ENCODE measurements at regions not wholly inside any gene's neighbourhood (a gene's known extent, or its start where the extent isn't known, plus 50 kb on each side); places are given as distances from the start of the nearest gene placed in this dataset.

DNA sequence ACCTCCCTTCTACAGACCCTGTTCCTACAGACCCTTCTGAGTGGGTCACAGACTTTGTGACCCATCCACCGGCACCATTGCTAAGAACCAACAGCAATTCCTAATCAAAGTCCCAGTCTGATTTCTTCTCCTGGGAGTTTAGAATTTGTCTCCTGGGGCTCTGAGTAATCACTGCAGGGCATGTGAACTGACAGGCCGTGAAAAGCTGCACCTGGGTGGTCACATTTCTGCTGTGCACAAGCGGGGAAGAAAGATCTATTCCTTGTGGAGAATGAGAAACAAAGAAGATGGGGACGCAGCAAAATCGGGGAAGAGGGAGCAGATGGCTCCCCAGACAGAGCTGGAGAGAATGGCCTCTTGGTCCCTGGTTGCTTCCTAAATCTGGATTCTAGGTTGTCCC, 151.0 kb downstream of the ARL4C start:
- H3K4me1 Mint-ChIP-seq (ENCODE audit: low read depth), result peaks cover 19% of the 10 kb centered on the region

DNA sequence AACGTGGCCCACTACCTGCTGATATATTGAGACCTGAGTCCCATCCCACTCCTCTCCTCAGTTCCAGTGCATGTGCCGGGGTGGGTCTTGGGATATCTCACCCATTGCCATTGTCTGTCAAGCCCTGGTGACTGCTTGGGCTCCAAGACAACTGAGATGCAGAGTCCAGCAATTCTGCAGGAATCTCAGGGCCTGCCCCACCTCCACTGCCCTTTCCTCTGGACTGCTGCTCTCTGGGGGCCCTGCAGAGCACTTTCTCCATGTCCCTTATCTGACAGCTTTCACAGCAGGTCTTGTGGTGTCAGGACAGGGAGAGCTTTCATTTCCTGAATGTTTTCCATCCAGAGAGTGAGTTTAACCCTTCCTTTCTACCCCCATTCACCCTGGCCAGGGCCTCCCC, 152.9 kb downstream of the ARL4C start:
- Mint-ChIP-seq H3K36me3 (ENCODE audit: low read depth) (no peaks in the 10 kb centered on the region), H3K9me3 (peaks cover 7% of the 10 kb centered on the region), H3K4me1 (ENCODE audit: low read depth) (peaks cover 21% of the 10 kb centered on the region), H3K4me3 (no peak overlapping the region), H3K27me3 (ENCODE audit: low read depth) (no peaks in the 10 kb centered on the region), H3K27ac (no peak overlapping the region)
- intact Hi-C loops (cut with micrococcal nuclease), result no loop called here
- no peak for DNase-seq
- CTCF ChIA-PET, result interaction anchor here (1.2 kb wide), 1 partner anchor 201 kb away, joined by 3 read pairs; no protein-coding TSS in a partner anchor

More for the DNA sequence above, 151.0 kb downstream of the ARL4C start:
- CTCF ChIA-PET, result no interaction called here
- intact Hi-C loops (cut with micrococcal nuclease), result no loop called here
- H3K27ac Mint-ChIP-seq, result no peak overlapping the region
- DNase-seq, result no peak
- H3K9me3 Mint-ChIP-seq, result no peaks in the 10 kb centered on the region
- no peaks in the 10 kb centered on the region for H3K27me3 Mint-ChIP-seq (ENCODE audit: low read depth)
- H3K4me3 Mint-ChIP-seq, result no peak overlapping the region
- no peaks in the 10 kb centered on the region for H3K36me3 Mint-ChIP-seq (ENCODE audit: low read depth)

DNA sequence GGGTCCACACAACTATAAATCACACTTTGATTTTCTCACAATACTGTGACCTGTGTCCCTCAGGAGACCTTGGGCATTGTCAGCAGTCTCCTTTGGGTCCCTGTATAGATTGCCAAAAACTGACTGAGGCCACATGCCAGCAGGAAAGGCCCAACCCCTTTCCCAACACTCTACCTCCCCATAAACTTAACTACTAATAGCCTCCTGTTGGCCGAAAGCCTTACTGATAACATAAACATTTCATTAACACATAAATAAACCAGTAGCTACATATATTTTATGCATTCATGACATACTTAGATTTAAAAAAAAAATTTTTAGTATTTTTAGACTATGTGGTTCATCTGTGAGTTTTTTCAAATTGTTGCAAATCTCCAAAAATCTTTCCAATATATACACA, 153.5 kb downstream of the ARL4C start:
- H3K27ac Mint-ChIP-seq, result no peak overlapping the region
- no peak for DNase-seq
- peaks cover 7% of the 10 kb centered on the region for H3K9me3 Mint-ChIP-seq
- CTCF ChIA-PET, result interaction anchor here (1.2 kb wide), 1 partner anchor 202 kb away, joined by 3 read pairs; no protein-coding TSS in a partner anchor
- H3K4me3 Mint-ChIP-seq, result no peak overlapping the region
- H3K36me3 Mint-ChIP-seq (ENCODE audit: low read depth), result no peaks in the 10 kb centered on the region
- H3K4me1 Mint-ChIP-seq (ENCODE audit: low read depth), result peaks cover 18% of the 10 kb centered on the region
- intact Hi-C loops (cut with micrococcal nuclease), result no loop called here
- no peaks in the 10 kb centered on the region for H3K27me3 Mint-ChIP-seq (ENCODE audit: low read depth)

DNA sequence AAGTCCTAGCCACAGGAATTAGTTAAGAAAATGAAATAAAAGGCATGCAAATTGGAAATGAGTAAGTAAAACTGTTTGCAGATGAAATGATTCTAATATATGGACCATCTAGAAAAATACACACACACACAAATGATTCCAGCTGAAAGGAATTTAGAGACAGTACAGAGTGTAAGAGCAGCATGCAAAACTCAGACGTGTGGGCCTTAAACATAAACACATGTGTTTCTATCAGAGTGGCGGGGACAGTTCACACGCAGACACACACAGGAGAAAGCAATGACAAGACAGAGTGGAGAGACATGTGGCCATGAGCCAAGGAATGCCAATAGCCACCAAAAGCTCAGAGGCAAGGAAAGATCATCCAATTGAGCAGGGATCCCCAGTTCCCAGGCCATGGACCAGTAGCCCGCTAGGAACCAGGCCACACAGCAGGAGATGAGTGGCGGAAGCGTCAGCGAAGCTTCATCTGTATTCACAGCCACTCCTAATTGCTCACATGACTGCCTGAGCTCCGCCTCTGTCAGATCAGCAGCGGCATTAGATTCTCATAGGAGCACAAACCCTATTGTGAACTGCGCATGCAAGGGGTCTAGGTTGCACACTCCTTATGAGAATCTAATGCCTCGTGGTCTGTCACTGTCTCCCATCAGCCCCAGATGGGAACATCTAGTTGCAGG, 155.4 kb downstream of the ARL4C start:
- no peak for DNase-seq
- CTCF ChIA-PET, result interaction anchor here (1.0 kb wide), 1 partner anchor 137 kb away, joined by 4 read pairs; no protein-coding TSS in a partner anchor
- H3K4me3 Mint-ChIP-seq, result no peak overlapping the region
- H3K27ac Mint-ChIP-seq, result no peak overlapping the region
- no peaks in the 10 kb centered on the region for H3K27me3 Mint-ChIP-seq (ENCODE audit: low read depth)
- no peaks in the 10 kb centered on the region for H3K36me3 Mint-ChIP-seq (ENCODE audit: low read depth)
- H3K4me1 Mint-ChIP-seq (ENCODE audit: low read depth), result peaks cover 12% of the 10 kb centered on the region
- intact Hi-C loops (cut with micrococcal nuclease), result no loop called here
- peaks cover 7% of the 10 kb centered on the region for H3K9me3 Mint-ChIP-seq

DNA sequence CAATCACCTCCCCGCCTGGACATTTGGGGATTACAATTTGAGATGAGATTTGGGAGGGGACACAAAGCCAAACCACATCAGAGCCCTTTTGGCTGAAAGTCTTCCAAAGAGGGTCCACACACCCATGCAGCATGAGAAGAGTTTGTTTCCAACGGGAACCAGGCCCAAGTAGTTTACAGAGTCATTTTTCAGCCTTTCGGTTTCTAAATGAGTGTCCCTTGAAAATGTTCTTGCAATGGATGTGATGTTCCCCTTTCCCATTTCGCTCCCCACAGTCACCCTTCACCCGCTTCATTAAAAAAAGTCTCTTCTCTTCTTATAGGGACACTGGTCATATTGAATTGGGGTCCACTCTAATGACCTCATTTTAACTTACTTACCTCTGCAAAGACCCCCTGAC, 157.4 kb downstream of the ARL4C start:
- intact Hi-C loops (cut with micrococcal nuclease), result no loop called here
- H3K36me3 Mint-ChIP-seq (ENCODE audit: low read depth), result no peaks in the 10 kb centered on the region
- H3K4me1 Mint-ChIP-seq (ENCODE audit: low read depth), result peaks cover 18% of the 10 kb centered on the region
- CTCF ChIA-PET, result no interaction called here
- peaks cover 7% of the 10 kb centered on the region for H3K9me3 Mint-ChIP-seq
- H3K27me3 Mint-ChIP-seq (ENCODE audit: low read depth), result no peaks in the 10 kb centered on the region
- H3K4me3 Mint-ChIP-seq, result no peak overlapping the region
- no peak for DNase-seq
- H3K27ac Mint-ChIP-seq, result no peak overlapping the region

DNA sequence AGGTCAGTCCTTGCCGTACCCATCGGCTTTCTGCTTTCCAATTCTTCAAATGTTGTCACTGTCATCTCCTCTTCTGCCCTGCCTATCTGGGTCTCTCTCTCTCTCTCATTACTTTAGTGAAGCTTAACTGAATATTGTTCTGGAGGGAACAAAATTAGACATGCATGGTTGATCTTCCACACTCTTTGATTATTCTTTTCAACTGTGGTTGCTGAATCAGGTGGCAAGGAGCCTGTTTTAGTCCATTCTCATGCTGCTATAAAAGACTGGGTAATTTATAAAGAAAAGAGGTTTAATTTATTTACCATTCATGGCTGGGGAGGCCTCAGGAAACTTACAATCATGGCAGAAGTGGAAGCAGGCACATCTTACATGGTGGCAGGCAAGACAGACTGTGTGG, 157.9 kb downstream of the ARL4C start:
- no peak for DNase-seq
- peaks cover 22% of the 10 kb centered on the region for H3K4me1 Mint-ChIP-seq (ENCODE audit: low read depth)
- intact Hi-C loops (cut with micrococcal nuclease), result no loop called here
- H3K4me3 Mint-ChIP-seq, result no peak overlapping the region
- CTCF ChIA-PET, result no interaction called here
- H3K36me3 Mint-ChIP-seq (ENCODE audit: low read depth), result no peaks in the 10 kb centered on the region
- H3K27ac Mint-ChIP-seq, result no peak overlapping the region
- H3K9me3 Mint-ChIP-seq, result peaks cover 7% of the 10 kb centered on the region
- no peaks in the 10 kb centered on the region for H3K27me3 Mint-ChIP-seq (ENCODE audit: low read depth)

DNA sequence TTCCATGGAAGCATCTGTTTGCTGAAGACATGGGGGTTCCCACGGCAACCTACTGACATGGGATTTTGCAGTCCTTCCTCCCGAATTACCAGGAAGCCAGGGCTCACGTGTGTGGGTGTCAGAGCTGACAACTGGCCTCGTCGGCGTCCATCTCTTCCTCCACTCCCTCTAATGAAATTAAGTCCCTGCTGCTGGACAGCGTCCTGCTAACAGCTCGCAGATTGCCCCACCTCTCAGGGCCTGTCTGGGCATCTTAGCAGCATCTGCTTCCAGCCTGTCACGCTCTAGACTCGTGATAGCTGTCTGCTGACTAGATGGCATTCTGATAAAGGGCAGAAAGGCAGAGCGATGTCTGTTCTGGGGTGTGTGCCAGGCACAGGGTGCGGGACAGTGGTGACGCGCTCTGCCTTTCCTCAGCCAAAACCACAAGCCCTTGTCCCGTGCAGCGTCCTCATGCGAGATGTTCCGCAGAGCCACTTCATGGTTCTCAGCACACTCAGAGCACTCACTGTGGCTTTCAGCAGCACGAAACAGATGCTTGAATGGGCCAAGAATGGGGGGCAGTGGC, 161.1 kb downstream of the ARL4C start:
- no peaks in the 10 kb centered on the region for H3K27me3 Mint-ChIP-seq (ENCODE audit: low read depth)
- CTCF ChIA-PET, result no interaction called here
- no peak overlapping the region for H3K27ac Mint-ChIP-seq
- peak overlapping the region; percentile 22 for H3K4me3 Mint-ChIP-seq
- peak; percentile 73 for DNase-seq
- H3K36me3 Mint-ChIP-seq (ENCODE audit: low read depth), result no peaks in the 10 kb centered on the region
- peaks cover 7% of the 10 kb centered on the region for H3K9me3 Mint-ChIP-seq
- peaks cover 36% of the 10 kb centered on the region for H3K4me1 Mint-ChIP-seq (ENCODE audit: low read depth)
- intact Hi-C loops (cut with micrococcal nuclease), result no loop called here

DNA sequence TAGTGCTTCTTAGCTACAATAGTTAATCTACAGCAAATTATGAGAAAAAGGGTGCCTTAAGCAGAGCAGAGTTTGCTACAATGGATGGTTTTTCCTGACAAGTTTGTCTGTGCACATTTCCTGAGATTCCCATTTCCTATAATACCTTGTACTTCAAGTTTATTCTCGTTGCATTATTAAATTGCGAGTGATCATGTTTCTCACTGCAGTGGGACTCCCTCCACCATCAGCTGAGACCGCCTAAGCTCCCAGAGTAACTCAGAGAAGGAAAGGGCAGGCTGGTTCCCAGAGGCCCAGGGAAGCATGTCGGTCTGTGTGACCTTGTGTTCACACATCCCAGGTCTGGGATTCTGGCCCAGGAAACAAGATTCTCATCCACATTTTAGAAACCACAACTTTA, 162.1 kb downstream of the ARL4C start:
- CTCF ChIA-PET, result interaction anchor here (1.1 kb wide), 1 partner anchor 47 kb away, joined by 3 read pairs; no protein-coding TSS in a partner anchor
- no peak overlapping the region for H3K27ac Mint-ChIP-seq
- peaks cover 7% of the 10 kb centered on the region for H3K9me3 Mint-ChIP-seq
- DNase-seq, result no peak
- no peak overlapping the region for H3K4me3 Mint-ChIP-seq
- no peaks in the 10 kb centered on the region for H3K36me3 Mint-ChIP-seq (ENCODE audit: low read depth)
- intact Hi-C loops (cut with micrococcal nuclease), result no loop called here
- H3K4me1 Mint-ChIP-seq (ENCODE audit: low read depth), result peaks cover 36% of the 10 kb centered on the region
- H3K27me3 Mint-ChIP-seq (ENCODE audit: low read depth), result no peaks in the 10 kb centered on the region

DNA sequence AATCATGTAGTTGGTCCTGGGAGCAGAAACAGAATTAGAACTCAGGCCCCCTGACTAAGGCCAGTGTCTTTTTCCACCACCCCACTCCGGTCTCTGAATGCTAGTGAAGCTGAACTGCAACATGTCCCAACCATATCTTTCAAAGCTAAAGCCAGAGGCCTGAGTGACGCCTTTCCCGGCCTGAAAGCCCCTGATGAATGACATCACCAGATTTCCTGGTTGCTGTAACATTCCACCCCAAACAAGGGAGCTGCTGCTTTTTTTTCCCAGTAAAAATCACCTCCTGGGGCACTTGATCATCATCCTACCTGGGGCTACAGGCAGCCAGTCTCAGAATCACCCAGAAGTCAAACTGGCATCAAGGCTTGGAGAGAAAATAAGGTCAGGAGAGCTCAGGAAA, 162.7 kb downstream of the ARL4C start:
- Mint-ChIP-seq H3K4me3 (no peak overlapping the region), H3K9me3 (peaks cover under 1% of the 10 kb centered on the region), H3K27ac (no peak overlapping the region), H3K27me3 (ENCODE audit: low read depth) (no peaks in the 10 kb centered on the region), H3K4me1 (ENCODE audit: low read depth) (peaks cover 34% of the 10 kb centered on the region), H3K36me3 (ENCODE audit: low read depth) (no peaks in the 10 kb centered on the region)
- no peak for DNase-seq
- intact Hi-C loops (cut with micrococcal nuclease), result no loop called here
- CTCF ChIA-PET, result interaction anchor here (0.6 to 1.1 kb wide), 2 partner anchors 48 to 53 kb away, joined by 3 read pairs; no protein-coding TSS in a partner anchor

DNA sequence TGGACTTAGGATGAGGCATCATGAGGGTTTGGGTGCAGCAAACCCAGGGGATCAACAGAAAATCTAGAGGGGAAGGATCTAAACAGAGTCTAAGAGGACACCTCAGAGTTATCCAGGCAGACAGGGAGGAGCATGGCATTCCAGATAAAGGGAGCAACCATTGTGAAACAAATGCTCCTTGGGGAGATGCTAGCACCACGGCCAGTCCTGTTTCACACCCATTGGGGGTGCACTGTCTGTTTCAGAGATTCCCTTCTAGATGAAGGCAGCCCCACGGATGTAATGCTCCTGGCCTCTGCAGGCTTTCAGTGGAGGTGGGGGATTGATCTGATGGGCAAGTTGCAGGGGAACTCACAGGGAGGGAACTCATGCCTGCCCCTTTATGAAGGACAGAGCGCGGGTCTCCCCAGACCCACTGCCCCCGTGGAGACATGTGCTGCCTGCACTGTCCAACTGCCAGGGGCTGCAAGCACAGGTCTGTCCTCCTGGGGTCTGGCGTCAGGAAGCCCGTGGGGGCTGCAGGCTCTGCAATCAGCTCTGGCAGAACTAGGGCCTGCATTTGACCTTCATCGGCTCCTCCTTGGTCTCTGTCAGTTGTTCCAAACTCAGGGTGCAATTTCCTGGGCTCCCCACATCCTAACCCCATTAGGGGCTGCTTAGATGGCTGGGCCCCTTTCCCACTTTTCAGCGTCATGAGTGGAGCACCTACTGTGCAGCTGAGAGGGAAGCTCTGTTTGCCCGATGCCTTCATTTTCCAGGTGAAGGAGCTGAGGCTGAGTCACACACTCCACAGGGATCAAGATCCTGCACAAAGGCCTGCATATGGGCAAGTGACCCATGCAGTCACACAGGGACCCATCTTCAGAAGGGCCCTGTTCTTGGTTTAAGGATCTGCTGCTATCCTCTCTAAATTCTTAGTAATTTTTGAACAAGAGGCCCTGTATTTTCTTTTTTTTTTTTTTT, 163.4 kb downstream of the ARL4C start:
- Mint-ChIP-seq H3K4me1 (ENCODE audit: low read depth) (peaks cover 34% of the 10 kb centered on the region), H3K36me3 (ENCODE audit: low read depth) (no peaks in the 10 kb centered on the region), H3K27ac (no peak overlapping the region), H3K4me3 (no peak overlapping the region), H3K27me3 (ENCODE audit: low read depth) (no peaks in the 10 kb centered on the region), H3K9me3 (no peaks in the 10 kb centered on the region)
- intact Hi-C loops (cut with micrococcal nuclease), result no loop called here
- DNase-seq, result no peak
- CTCF ChIA-PET, result interaction anchor here (0.6 kb wide), 1 partner anchor 53 kb away, joined by 3 read pairs; no protein-coding TSS in a partner anchor

DNA sequence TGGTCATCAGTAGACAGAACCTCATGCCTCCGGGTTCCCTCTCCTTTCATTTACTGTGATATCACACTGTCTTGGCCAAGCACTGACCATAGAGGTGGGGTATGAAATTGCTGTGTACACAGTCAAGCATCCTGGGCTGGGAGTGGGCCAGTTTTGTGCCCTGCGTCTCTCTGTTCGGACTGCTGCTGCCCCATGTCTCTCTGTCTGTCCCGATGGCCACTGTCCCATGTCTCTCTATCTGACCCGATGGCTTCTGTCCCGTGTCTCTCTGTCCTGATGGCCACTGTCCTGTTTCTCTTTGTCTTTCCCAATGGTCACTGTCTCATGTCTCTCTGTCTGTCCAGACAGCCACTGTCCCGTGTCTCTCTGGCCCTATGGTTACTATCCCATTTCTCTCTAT, 164.9 kb downstream of the ARL4C start:
- H3K27ac Mint-ChIP-seq, result no peak overlapping the region
- H3K4me3 Mint-ChIP-seq, result no peak overlapping the region
- H3K36me3 Mint-ChIP-seq (ENCODE audit: low read depth), result no peaks in the 10 kb centered on the region
- DNase-seq, result no peak
- H3K27me3 Mint-ChIP-seq (ENCODE audit: low read depth), result no peaks in the 10 kb centered on the region
- CTCF ChIA-PET, result no interaction called here
- H3K4me1 Mint-ChIP-seq (ENCODE audit: low read depth), result peaks cover 34% of the 10 kb centered on the region
- intact Hi-C loops (cut with micrococcal nuclease), result no loop called here
- no peaks in the 10 kb centered on the region for H3K9me3 Mint-ChIP-seq

DNA sequence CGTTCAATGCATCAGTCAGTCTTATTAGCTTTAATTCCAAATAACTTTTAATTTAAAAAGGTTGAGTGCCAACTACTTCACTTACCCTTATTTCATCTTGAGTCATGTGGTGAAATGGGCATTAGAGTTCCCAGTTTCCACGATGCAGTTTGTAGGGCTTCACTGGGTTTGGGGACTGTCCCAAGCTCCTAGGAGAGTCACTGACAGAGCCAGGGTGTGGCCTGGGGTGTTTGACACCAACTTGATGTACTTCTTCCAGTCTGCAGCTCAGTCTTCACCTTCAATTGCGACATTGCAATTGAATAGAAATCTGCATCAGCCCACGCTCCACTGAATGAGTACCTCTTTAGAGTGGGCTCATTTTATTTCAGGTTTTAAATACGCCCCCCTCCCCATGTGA, 165.3 kb downstream of the ARL4C start:
- CTCF ChIA-PET, result no interaction called here
- H3K27me3 Mint-ChIP-seq (ENCODE audit: low read depth), result no peaks in the 10 kb centered on the region
- no peaks in the 10 kb centered on the region for H3K36me3 Mint-ChIP-seq (ENCODE audit: low read depth)
- H3K4me1 Mint-ChIP-seq (ENCODE audit: low read depth), result peaks cover 33% of the 10 kb centered on the region
- peak; percentile 52 for DNase-seq
- H3K27ac Mint-ChIP-seq, result no peak overlapping the region
- no peak overlapping the region for H3K4me3 Mint-ChIP-seq
- intact Hi-C loops (cut with micrococcal nuclease), result no loop called here
- no peaks in the 10 kb centered on the region for H3K9me3 Mint-ChIP-seq

All from activated naive CD4-positive, alpha-beta T cell treated with anti-CD3 and anti-CD28 coated beads for 36 hours (primary cell).